ENCODE measurements at regions not wholly inside any gene's neighbourhood (a gene's known extent, or its start where the extent isn't known, plus 50 kb on each side); places are given as distances from the start of the nearest gene placed in this dataset.

DNA sequence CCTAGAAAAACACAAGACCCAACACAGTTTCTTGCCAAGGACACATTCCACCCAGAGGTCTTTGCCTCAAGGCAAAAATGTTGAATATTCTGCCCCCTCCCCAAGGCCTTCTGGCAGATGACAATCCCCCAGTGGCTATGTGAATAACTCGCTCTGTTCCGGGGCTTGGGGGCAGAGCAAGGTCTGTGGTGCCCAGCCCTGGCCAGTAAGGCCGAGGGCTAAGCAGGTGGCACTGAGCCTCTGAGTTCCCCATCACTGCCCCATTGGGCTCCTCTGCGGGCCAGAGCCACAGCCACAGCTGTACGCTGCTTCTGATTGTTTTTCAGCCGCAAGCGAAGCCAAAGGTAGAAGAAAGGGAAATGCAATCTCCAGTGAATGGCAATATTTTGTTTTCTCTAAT, 567.9 kb downstream of the CCDC171 start:
- no peak overlapping the region for H3K27ac ChIP-seq (ENCODE audit: control insufficient read depth, insufficient read depth, low read length)
- no peak overlapping the region for H3K4me2 ChIP-seq (ENCODE audit: control insufficient read depth, extremely low read depth, insufficient read depth, low read depth, low read length)
- TF ChIP-seq, protein P1, sequence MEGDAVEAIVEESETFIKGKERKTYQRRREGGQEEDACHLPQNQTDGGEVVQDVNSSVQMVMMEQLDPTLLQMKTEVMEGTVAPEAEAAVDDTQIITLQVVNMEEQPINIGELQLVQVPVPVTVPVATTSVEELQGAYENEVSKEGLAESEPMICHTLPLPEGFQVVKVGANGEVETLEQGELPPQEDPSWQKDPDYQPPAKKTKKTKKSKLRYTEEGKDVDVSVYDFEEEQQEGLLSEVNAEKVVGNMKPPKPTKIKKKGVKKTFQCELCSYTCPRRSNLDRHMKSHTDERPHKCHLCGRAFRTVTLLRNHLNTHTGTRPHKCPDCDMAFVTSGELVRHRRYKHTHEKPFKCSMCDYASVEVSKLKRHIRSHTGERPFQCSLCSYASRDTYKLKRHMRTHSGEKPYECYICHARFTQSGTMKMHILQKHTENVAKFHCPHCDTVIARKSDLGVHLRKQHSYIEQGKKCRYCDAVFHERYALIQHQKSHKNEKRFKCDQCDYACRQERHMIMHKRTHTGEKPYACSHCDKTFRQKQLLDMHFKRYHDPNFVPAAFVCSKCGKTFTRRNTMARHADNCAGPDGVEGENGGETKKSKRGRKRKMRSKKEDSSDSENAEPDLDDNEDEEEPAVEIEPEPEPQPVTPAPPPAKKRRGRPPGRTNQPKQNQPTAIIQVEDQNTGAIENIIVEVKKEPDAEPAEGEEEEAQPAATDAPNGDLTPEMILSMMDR (optimal IDR thresholded peaks at IDR 0.05 in 1 of 3, IDR thresholded peaks at IDR 0.05 in 1 of 3, conservative IDR thresholded peaks at IDR 0.05 in 1 of 3; ENCODE audit: extremely low read depth in 1 of 3, insufficient read depth in 2 of 3, low read length in 3 of 3) = no peak
- no peak for TF ChIP-seq EZH2 (IDR thresholded peaks at IDR 0.05; ENCODE audit: low read length)
- H3K9ac ChIP-seq (ENCODE audit: control insufficient read depth, extremely low read depth, insufficient read depth, low read length) = no peak overlapping the region
- DNase-seq (ENCODE audit: low read depth, low spot score) = no peak
- H3K4me3 ChIP-seq (ENCODE audit: control insufficient read depth in 2 of 3, extremely low read depth in 1 of 3, insufficient read depth in 2 of 3, low read depth in 1 of 3, low read length in 3 of 3) = no peak overlapping the region
- H4K20me1 ChIP-seq (ENCODE audit: control insufficient read depth, extremely low read depth, insufficient read depth, low read length) = no peaks in the 10 kb centered on the region
- no peak overlapping the region for H2AFZ ChIP-seq (ENCODE audit: control insufficient read depth, low read length)
- no peaks in the 10 kb centered on the region for H3K36me3 ChIP-seq (ENCODE audit: control insufficient read depth in 2 of 2, extremely low read depth in 1 of 2, insufficient read depth in 2 of 2, low read length in 2 of 2)
- no peaks in the 10 kb centered on the region for H3K9me1 ChIP-seq (ENCODE audit: control insufficient read depth, extremely low read depth, insufficient read depth, low read length)
- dilution Hi-C loops (cut with MboI; ENCODE audit: extremely low pct_ligation_motif_present, low sequenced_read_pairs) = no loop called here
- no peaks in the 10 kb centered on the region for H3K9me3 ChIP-seq (ENCODE audit: control insufficient read depth, low read depth, low read length)
- no peaks in the 10 kb centered on the region for H3K79me2 ChIP-seq (ENCODE audit: control insufficient read depth, insufficient read depth, low read length)
- H3K4me1 ChIP-seq (ENCODE audit: control insufficient read depth, extremely low read depth, insufficient read depth, low read length) = peaks cover 9% of the 10 kb centered on the region
- no peaks in the 10 kb centered on the region for H3K27me3 ChIP-seq (ENCODE audit: control insufficient read depth, extremely low read depth, insufficient read depth, low read length)
- FAIRE-seq = no peak

DNA sequence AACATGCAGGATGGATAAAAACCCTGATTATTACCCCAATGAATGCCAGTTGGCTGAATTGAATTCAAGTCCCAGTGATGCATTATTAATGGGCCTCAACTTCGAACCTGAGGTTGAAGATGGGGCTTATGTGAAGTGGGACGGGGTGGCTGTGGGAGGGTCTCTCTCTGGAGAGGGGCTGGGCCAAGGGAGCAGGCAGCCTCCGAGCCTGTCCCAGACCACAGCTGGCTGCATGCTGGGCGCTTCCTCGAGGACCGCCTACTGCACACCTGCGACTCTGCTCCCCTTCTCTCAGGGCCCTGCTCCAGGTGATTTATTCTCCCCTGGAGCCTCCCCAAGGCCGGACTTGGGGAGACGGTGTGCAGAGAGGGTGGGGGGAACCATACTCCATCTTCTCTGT, 568.3 kb downstream of the CCDC171 start:
- Histone ChIP-seq H3K4me1 (ENCODE audit: control insufficient read depth, extremely low read depth, insufficient read depth, low read length) (peaks cover 9% of the 10 kb centered on the region), H3K9me1 (ENCODE audit: control insufficient read depth, extremely low read depth, insufficient read depth, low read length) (no peaks in the 10 kb centered on the region), H3K79me2 (ENCODE audit: control insufficient read depth, insufficient read depth, low read length) (no peaks in the 10 kb centered on the region), H3K36me3 (ENCODE audit: control insufficient read depth in 2 of 2, extremely low read depth in 1 of 2, insufficient read depth in 2 of 2, low read length in 2 of 2) (no peaks in the 10 kb centered on the region), H4K20me1 (ENCODE audit: control insufficient read depth, extremely low read depth, insufficient read depth, low read length) (no peaks in the 10 kb centered on the region), H3K4me2 (ENCODE audit: control insufficient read depth, extremely low read depth, insufficient read depth, low read depth, low read length) (no peak overlapping the region), H3K27me3 (ENCODE audit: control insufficient read depth, extremely low read depth, insufficient read depth, low read length) (no peaks in the 10 kb centered on the region), H2AFZ (ENCODE audit: control insufficient read depth, low read length) (no peak overlapping the region), H3K27ac (ENCODE audit: control insufficient read depth, insufficient read depth, low read length) (no peak overlapping the region), H3K9me3 (ENCODE audit: control insufficient read depth, low read depth, low read length) (no peaks in the 10 kb centered on the region), H3K9ac (ENCODE audit: control insufficient read depth, extremely low read depth, insufficient read depth, low read length) (no peak overlapping the region), H3K4me3 (ENCODE audit: control insufficient read depth in 2 of 3, extremely low read depth in 1 of 3, insufficient read depth in 2 of 3, low read depth in 1 of 3, low read length in 3 of 3) (no peak overlapping the region)
- FAIRE-seq = no peak
- no peak for TF ChIP-seq EZH2 (IDR thresholded peaks at IDR 0.05; ENCODE audit: low read length)
- TF ChIP-seq, protein P1 (optimal IDR thresholded peaks at IDR 0.05 in 1 of 3, IDR thresholded peaks at IDR 0.05 in 1 of 3, conservative IDR thresholded peaks at IDR 0.05 in 1 of 3; ENCODE audit: extremely low read depth in 1 of 3, insufficient read depth in 2 of 3, low read length in 3 of 3) = no peak
- dilution Hi-C loops (cut with MboI; ENCODE audit: extremely low pct_ligation_motif_present, low sequenced_read_pairs) = no loop called here
- DNase-seq (ENCODE audit: low read depth, low spot score) = no peak
